ENCODE measurements at regions not wholly inside any gene's neighbourhood (a gene's known extent, or its start where the extent isn't known, plus 50 kb on each side); places are given as distances from the start of the nearest gene placed in this dataset.

DNA sequence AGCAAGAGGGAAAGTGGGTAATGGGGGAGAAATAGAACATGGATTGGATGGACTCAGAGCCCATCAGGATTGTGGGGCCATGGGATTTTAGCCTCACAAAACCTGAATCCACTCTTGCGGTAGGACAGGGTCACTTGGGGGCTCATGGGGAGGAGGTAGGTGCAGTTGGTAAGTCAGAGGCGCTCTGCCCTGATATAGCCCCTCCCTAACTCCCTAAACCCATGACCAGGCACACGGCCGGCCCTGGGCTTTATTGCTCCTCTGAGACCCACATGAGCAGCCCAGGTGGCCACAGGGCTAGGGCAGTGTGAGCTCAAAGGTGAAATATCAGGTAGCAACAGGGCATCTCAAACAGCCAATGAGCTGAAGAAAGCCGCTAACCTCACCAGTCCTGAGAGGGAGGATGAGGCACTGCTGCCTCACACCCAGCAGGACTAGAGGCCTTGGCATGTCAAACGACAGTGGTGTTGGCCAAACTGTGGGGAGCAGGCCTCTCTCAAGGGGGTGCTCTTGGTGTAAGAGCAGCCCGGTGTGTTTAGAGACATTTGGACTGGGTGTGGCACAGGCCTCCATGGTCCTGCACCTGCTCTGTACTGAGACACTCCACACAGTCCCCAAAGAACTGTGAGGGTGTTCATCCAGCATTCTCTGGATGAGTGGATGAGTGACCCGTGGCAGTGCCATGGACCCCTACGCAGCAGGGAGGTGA lies 90.8 kb upstream of the HS6ST1 start:
- Histone ChIP-seq H3K36me3 (replicated peaks; ENCODE audit: insufficient read depth, low read length) (no peaks in the 10 kb centered on the region), H2AFZ (ENCODE audit: low read length) (no peak overlapping the region), H3K27me3 (replicated peaks; ENCODE audit: insufficient read depth, low read length) (no peaks in the 10 kb centered on the region), H3K9me3 (replicated peaks; ENCODE audit: insufficient read depth, low read length) (no peaks in the 10 kb centered on the region), H3K4me1 (ENCODE audit: low read length) (no peaks in the 10 kb centered on the region), H3K79me2 (ENCODE audit: low read length) (no peaks in the 10 kb centered on the region), H4K20me1 (ENCODE audit: insufficient read depth, low read length) (no peaks in the 10 kb centered on the region), H3K27ac (ENCODE audit: low read length) (no peak overlapping the region), H3K9me2 (replicated peaks; ENCODE audit: insufficient read depth, low read length) (no peaks in the 10 kb centered on the region), H3F3A (ENCODE audit: insufficient read depth, low read length) (no peaks in the 10 kb centered on the region), H3K4me2 (ENCODE audit: low read depth, low read length) (no peak overlapping the region), H3K9ac (ENCODE audit: low read length) (no peak overlapping the region), H3K4me3 (ENCODE audit: low read length) (no peak overlapping the region)
- TF ChIP-seq EZH2 (optimal IDR thresholded peaks at IDR 0.05; ENCODE audit: low read depth, low read length) (no peak), EZH2phosphoT487 (IDR thresholded peaks at IDR 0.05; ENCODE audit: low read length) (no peak)
- TF ChIP-seq, protein P1, sequence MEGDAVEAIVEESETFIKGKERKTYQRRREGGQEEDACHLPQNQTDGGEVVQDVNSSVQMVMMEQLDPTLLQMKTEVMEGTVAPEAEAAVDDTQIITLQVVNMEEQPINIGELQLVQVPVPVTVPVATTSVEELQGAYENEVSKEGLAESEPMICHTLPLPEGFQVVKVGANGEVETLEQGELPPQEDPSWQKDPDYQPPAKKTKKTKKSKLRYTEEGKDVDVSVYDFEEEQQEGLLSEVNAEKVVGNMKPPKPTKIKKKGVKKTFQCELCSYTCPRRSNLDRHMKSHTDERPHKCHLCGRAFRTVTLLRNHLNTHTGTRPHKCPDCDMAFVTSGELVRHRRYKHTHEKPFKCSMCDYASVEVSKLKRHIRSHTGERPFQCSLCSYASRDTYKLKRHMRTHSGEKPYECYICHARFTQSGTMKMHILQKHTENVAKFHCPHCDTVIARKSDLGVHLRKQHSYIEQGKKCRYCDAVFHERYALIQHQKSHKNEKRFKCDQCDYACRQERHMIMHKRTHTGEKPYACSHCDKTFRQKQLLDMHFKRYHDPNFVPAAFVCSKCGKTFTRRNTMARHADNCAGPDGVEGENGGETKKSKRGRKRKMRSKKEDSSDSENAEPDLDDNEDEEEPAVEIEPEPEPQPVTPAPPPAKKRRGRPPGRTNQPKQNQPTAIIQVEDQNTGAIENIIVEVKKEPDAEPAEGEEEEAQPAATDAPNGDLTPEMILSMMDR (IDR thresholded peaks at IDR 0.05; ENCODE audit: low read length): no peak
- no peak for DNase-seq

DNA sequence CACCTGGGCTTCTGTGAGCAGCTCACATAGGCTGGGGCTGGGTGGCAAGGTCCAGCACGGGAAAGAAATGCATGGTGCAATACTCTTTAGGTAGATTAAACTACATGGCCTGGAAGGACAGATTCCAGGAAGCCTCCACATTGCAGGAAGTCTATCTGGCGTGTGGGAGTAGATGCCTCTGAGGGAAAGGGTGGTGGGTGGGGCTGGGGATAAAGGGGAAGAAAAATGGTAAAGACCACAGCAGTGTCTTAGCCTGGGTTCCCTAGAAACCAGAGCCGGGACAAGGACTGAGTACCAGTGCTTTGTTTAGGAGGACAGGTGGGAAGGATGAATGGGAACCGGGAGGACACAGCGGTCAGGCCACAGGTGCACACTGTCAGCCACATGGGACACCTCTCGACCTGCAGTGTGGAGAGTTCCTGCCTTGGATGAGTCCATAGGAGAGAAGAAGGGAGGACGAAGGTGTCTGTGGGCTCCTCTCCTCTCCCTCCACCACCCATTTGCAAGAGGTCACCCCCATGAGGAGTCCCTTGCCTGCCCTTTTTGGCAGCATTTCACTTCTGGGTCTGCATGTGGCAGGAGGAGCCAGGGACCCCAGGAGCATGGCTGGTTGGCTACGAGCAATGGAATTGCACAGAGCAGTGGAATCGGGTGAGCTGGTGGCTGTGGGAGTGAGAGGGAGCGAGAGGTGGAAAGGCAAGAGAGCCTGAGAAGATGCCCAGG lies 91.5 kb upstream of the HS6ST1 start:
- no peaks in the 10 kb centered on the region for H4K20me1 ChIP-seq (ENCODE audit: insufficient read depth, low read length)
- no peaks in the 10 kb centered on the region for H3K79me2 ChIP-seq (ENCODE audit: low read length)
- H3K27me3 ChIP-seq (replicated peaks; ENCODE audit: insufficient read depth, low read length): no peaks in the 10 kb centered on the region
- no peak overlapping the region for H2AFZ ChIP-seq (ENCODE audit: low read length)
- no peak overlapping the region for H3K27ac ChIP-seq (ENCODE audit: low read length)
- no peaks in the 10 kb centered on the region for H3K4me1 ChIP-seq (ENCODE audit: low read length)
- no peak overlapping the region for H3K9ac ChIP-seq (ENCODE audit: low read length)
- H3F3A ChIP-seq (ENCODE audit: insufficient read depth, low read length): no peaks in the 10 kb centered on the region
- no peak overlapping the region for H3K4me3 ChIP-seq (ENCODE audit: low read length)
- no peaks in the 10 kb centered on the region for H3K9me3 ChIP-seq (replicated peaks; ENCODE audit: insufficient read depth, low read length)
- TF ChIP-seq EZH2phosphoT487 (IDR thresholded peaks at IDR 0.05; ENCODE audit: low read length) (no peak), EZH2 (optimal IDR thresholded peaks at IDR 0.05; ENCODE audit: low read depth, low read length) (no peak)
- TF ChIP-seq, protein P1 (IDR thresholded peaks at IDR 0.05; ENCODE audit: low read length): no peak
- no peak for DNase-seq
- H3K4me2 ChIP-seq (ENCODE audit: low read depth, low read length): no peak overlapping the region
- no peaks in the 10 kb centered on the region for H3K36me3 ChIP-seq (replicated peaks; ENCODE audit: insufficient read depth, low read length)
- H3K9me2 ChIP-seq (replicated peaks; ENCODE audit: insufficient read depth, low read length): no peaks in the 10 kb centered on the region

DNA sequence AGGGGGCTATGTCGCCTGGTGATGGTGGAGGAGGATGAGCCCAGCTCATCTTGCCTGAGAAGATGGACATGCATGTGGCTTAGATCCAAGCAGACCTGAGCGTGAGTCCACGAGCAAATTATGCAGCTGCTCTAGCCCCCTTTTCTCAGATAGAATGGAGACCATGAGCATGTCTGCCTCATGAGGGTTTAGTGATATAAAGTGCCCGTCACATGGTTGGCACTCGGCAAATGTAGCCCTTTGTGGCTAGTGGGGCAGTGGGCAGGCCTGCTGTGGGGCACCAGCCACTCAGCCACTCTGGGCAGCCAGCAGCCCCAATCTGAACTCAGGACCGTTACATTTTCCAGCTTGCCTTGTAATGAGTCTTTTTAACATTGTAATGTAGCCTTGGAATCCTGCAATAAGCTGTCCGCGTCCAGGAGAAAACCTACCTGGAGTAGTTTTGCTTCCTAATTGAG lies 92.1 kb upstream of the HS6ST1 start:
- Histone ChIP-seq H2AFZ (ENCODE audit: low read length) (no peak overlapping the region), H3K27ac (ENCODE audit: low read length) (no peak overlapping the region)

More for the DNA sequence above, 92.1 kb upstream of the HS6ST1 start:
- Histone ChIP-seq H3K9me2 (replicated peaks; ENCODE audit: insufficient read depth, low read length) (no peaks in the 10 kb centered on the region), H3F3A (ENCODE audit: insufficient read depth, low read length) (no peaks in the 10 kb centered on the region), H3K36me3 (replicated peaks; ENCODE audit: insufficient read depth, low read length) (no peaks in the 10 kb centered on the region), H3K79me2 (ENCODE audit: low read length) (no peaks in the 10 kb centered on the region), H3K27me3 (replicated peaks; ENCODE audit: insufficient read depth, low read length) (no peaks in the 10 kb centered on the region), H3K4me2 (ENCODE audit: low read depth, low read length) (no peak overlapping the region), H3K4me3 (ENCODE audit: low read length) (no peak overlapping the region), H3K9me3 (replicated peaks; ENCODE audit: insufficient read depth, low read length) (no peaks in the 10 kb centered on the region), H3K9ac (ENCODE audit: low read length) (no peak overlapping the region), H3K4me1 (ENCODE audit: low read length) (no peaks in the 10 kb centered on the region), H4K20me1 (ENCODE audit: insufficient read depth, low read length) (no peaks in the 10 kb centered on the region)
- DNase-seq: no peak
- TF ChIP-seq EZH2phosphoT487 (IDR thresholded peaks at IDR 0.05; ENCODE audit: low read length) (no peak), EZH2 (optimal IDR thresholded peaks at IDR 0.05; ENCODE audit: low read depth, low read length) (no peak)
- TF ChIP-seq, protein P1 (IDR thresholded peaks at IDR 0.05; ENCODE audit: low read length): no peak
